Astrocyte (in vitro differentiated cells and primary cell): ENCODE measurements at regions not wholly inside any gene's neighbourhood (a gene's known extent, or its start where the extent isn't known, plus 50 kb on each side); places are given as distances from the start of the nearest gene placed in this dataset.

ENCODE experiments used
- DNase-seq: peaks from one replicate; pipeline ENCODE4 v3.0.0-alpha.2; 2010; ENCODE audit warnings: low read depth
- FAIRE-seq: peaks from 2 replicates; lab custom pipeline; 2011; peaks lifted over from hg19 to GRCh38; lab: Jason Lieb, UNC
- H2AFZ ChIP-seq: 2 replicates; pipeline ENCODE4 v1.6.0; 2012; ENCODE audit warnings: low read depth, low read length, inconsistent platforms
- H3K27ac ChIP-seq: 2 replicates; pipeline ENCODE4 v1.5.1; 2011; ENCODE audit warnings: low read depth, low read length, inconsistent platforms
- H3K27me3 ChIP-seq: 2 replicates; pipeline ENCODE4 v1.6.0; 2011; ENCODE audit warnings: low read length, inconsistent platforms; ENCODE audit not compliant: insufficient read depth
- H3K36me3 ChIP-seq: 2 replicates; pipeline ENCODE4 v1.5.1; 2011; ENCODE audit warnings: low read length, inconsistent platforms; ENCODE audit not compliant: insufficient read depth
- H3K4me1 ChIP-seq: 2 replicates; pipeline ENCODE4 v1.5.1; 2011; ENCODE audit warnings: low read length, inconsistent platforms; ENCODE audit not compliant: insufficient read depth
- H3K4me2 ChIP-seq: 2 replicates; pipeline ENCODE4 v1.6.0; 2012; ENCODE audit warnings: low read length, inconsistent platforms
- H3K4me3 ChIP-seq: 2 replicates; pipeline ENCODE4 v1.5.1; 2011; ENCODE audit warnings: low read depth, mild to moderate bottlenecking, low read length, inconsistent platforms; ENCODE audit not compliant: insufficient read depth
- H3K79me2 ChIP-seq: 2 replicates; pipeline ENCODE4 v1.6.0; 2012; ENCODE audit warnings: mild to moderate bottlenecking, low read length, inconsistent platforms; ENCODE audit not compliant: insufficient read depth
- H3K9ac ChIP-seq: 2 replicates; pipeline ENCODE4 v1.6.0; 2012; ENCODE audit warnings: mild to moderate bottlenecking, low read length, inconsistent platforms
- H3K9me3 ChIP-seq: 2 replicates; pipeline ENCODE4 v1.5.1; 2012; ENCODE audit warnings: low read depth, mild to moderate bottlenecking, low read length, inconsistent platforms; ENCODE audit not compliant: insufficient read depth
- H4K20me1 ChIP-seq: 2 replicates; pipeline ENCODE4 v1.6.0; 2012; ENCODE audit warnings: low read length, inconsistent platforms; ENCODE audit not compliant: insufficient read depth
- H3K27ac Mint-ChIP-seq: one replicate; pipeline ENCODE4 v1.8.0; 2021; ENCODE audit warnings: mild to moderate bottlenecking, mixed read lengths; ENCODE audit not compliant: unreplicated experiment
- H3K27me3 Mint-ChIP-seq: one replicate; pipeline ENCODE4 v1.8.0; 2021; ENCODE audit warnings: low read depth, mixed read lengths; ENCODE audit not compliant: unreplicated experiment
- H3K36me3 Mint-ChIP-seq: one replicate; pipeline ENCODE4 v1.8.0; 2021; ENCODE audit warnings: low read depth, mixed read lengths; ENCODE audit not compliant: unreplicated experiment
- H3K4me1 Mint-ChIP-seq: one replicate; pipeline ENCODE4 v1.8.0; 2021; ENCODE audit warnings: low read depth, mixed read lengths; ENCODE audit not compliant: unreplicated experiment
- H3K4me3 Mint-ChIP-seq: one replicate; pipeline ENCODE4 v1.8.0; 2021; ENCODE audit warnings: mild to moderate bottlenecking, moderate library complexity, mixed read lengths; ENCODE audit not compliant: unreplicated experiment
- H3K9me3 Mint-ChIP-seq: one replicate; pipeline ENCODE4 v1.8.0; 2021; ENCODE audit warnings: mild to moderate bottlenecking, mixed read lengths; ENCODE audit not compliant: unreplicated experiment
- CTCF ChIP-seq: IDR thresholded peaks from 2 replicates; pipeline ENCODE4 v1.5.1; 2011; ENCODE audit warnings: low read depth, mild to moderate bottlenecking, inconsistent platforms, low read length, moderate library complexity; ENCODE audit not compliant: insufficient read depth
- EZH2 ChIP-seq: IDR thresholded peaks from 2 replicates; pipeline ENCODE4 v1.6.1; 2012; ENCODE audit warnings: mild to moderate bottlenecking, low read length, inconsistent platforms; ENCODE audit not compliant: insufficient read depth

GRCh38 chr2:5437375-5437774 is 254.8 kb upstream of the SOX11 start:
- H3K27me3 Mint-ChIP-seq: peaks cover 2% of the 10 kb centered on the region
- DNase-seq: no peak

GRCh38 chr2:5440174-5440573 is 252.0 kb upstream of the SOX11 start:
- H2AFZ ChIP-seq: no peak overlapping the region
- FAIRE-seq (no peak), DNase-seq (no peak)
- no peak overlapping the region for H3K4me3 ChIP-seq
- no peaks in the 10 kb centered on the region for H3K36me3 Mint-ChIP-seq
- no peaks in the 10 kb centered on the region for H3K79me2 ChIP-seq
- no peak for TF ChIP-seq EZH2
- TF ChIP-seq CTCF: no peak
- no peaks in the 10 kb centered on the region for H3K36me3 ChIP-seq
- H3K4me1 Mint-ChIP-seq: no peaks in the 10 kb centered on the region
- H4K20me1 ChIP-seq: no peaks in the 10 kb centered on the region
- H3K4me1 ChIP-seq: no peaks in the 10 kb centered on the region
- no peaks in the 10 kb centered on the region for H3K9me3 Mint-ChIP-seq
- no peak overlapping the region for H3K27ac ChIP-seq
- peaks cover 2% of the 10 kb centered on the region for H3K27me3 Mint-ChIP-seq
- no peak overlapping the region for H3K27ac Mint-ChIP-seq
- no peak overlapping the region for H3K4me3 Mint-ChIP-seq
- H3K9ac ChIP-seq: no peak overlapping the region
- H3K4me2 ChIP-seq: no peak overlapping the region
- no peaks in the 10 kb centered on the region for H3K27me3 ChIP-seq
- no peaks in the 10 kb centered on the region for H3K9me3 ChIP-seq

More at GRCh38 chr2:5437375-5437774, 254.8 kb upstream of the SOX11 start:
- no peaks in the 10 kb centered on the region for H3K9me3 Mint-ChIP-seq
- Histone ChIP-seq H2AFZ (no peak overlapping the region), H3K79me2 (no peaks in the 10 kb centered on the region), H3K4me2 (no peak overlapping the region), H3K27ac (no peak overlapping the region), H3K4me3 (no peak overlapping the region), H3K4me1 (no peaks in the 10 kb centered on the region), H3K36me3 (no peaks in the 10 kb centered on the region), H3K27me3 (no peaks in the 10 kb centered on the region), H3K9me3 (no peaks in the 10 kb centered on the region), H4K20me1 (no peaks in the 10 kb centered on the region), H3K9ac (no peak overlapping the region)
- no peaks in the 10 kb centered on the region for H3K36me3 Mint-ChIP-seq
- TF ChIP-seq CTCF (no peak), EZH2 (no peak)
- no peak for FAIRE-seq
- no peak overlapping the region for H3K4me3 Mint-ChIP-seq
- H3K4me1 Mint-ChIP-seq: no peaks in the 10 kb centered on the region
- no peak overlapping the region for H3K27ac Mint-ChIP-seq

DNA sequence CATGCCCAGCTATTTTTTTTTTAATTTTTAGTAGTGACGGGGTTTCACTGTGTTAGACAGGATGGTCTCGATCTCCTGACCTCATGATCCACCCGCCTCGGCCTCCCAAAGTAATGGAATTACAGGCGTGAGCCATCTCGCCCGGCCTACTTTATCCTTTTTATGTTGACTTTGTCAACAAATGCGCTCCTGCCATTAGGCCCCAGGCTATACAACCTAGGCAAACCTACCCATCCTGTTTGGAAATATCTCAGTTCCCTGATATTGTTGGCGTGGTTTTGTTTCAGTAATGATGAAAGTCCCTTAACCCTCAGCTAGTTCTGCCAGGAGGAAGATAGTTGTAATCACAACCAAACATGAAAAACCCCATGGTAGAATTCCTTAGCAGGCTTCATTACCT is 249.4 kb upstream of the SOX11 start:
- H3K4me3 Mint-ChIP-seq: no peak overlapping the region
- H3K27me3 Mint-ChIP-seq: peaks cover 2% of the 10 kb centered on the region
- no peaks in the 10 kb centered on the region for H3K79me2 ChIP-seq
- no peak overlapping the region for H2AFZ ChIP-seq
- H3K4me1 Mint-ChIP-seq: no peaks in the 10 kb centered on the region
- no peaks in the 10 kb centered on the region for H3K4me1 ChIP-seq
- DNase-seq (no peak), FAIRE-seq (no peak)
- H3K9ac ChIP-seq: no peak overlapping the region
- no peaks in the 10 kb centered on the region for H3K9me3 Mint-ChIP-seq
- no peaks in the 10 kb centered on the region for H3K27me3 ChIP-seq
- TF ChIP-seq EZH2: no peak
- no peak for TF ChIP-seq CTCF
- H3K9me3 ChIP-seq: no peaks in the 10 kb centered on the region
- H4K20me1 ChIP-seq: no peaks in the 10 kb centered on the region
- H3K27ac ChIP-seq: no peak overlapping the region
- no peak overlapping the region for H3K27ac Mint-ChIP-seq
- no peak overlapping the region for H3K4me2 ChIP-seq
- no peaks in the 10 kb centered on the region for H3K36me3 ChIP-seq
- no peak overlapping the region for H3K4me3 ChIP-seq
- H3K36me3 Mint-ChIP-seq: no peaks in the 10 kb centered on the region
